ENCODE measurements at regions not wholly inside any gene's neighbourhood (a gene's known extent, or its start where the extent isn't known, plus 50 kb on each side); places are given as distances from the start of the nearest gene placed in this dataset.
A peak's percentile ranks its signal among the peaks of the same experiment; 100 is the strongest.
"Not testable (repeated sequence)": the region's sequence is repeated elsewhere in the genome, so short reads cannot be mapped to it uniquely, and the experiment has no call there.

GRCh38 chr14:106622200-106622745 is 1095.9 kb downstream of the TMEM121 start:
- Histone ChIP-seq H3K36me3 (no peaks in the 10 kb centered on the region), H3K9me3 (no peaks in the 10 kb centered on the region), H3K4me1 (no peaks in the 10 kb centered on the region), H3K4me3 (no peak overlapping the region), H3K27me3 (peaks cover 0 to 35% of the 10 kb centered on the region in 2 donors), H3K27ac (no peak overlapping the region)
- no peak for TF ChIP-seq CTCF (IDR thresholded peaks at IDR 0.05)
- intact Hi-C loops (cut with DNase I): no loop called here
- DNase-seq: no peak
- no peak for ATAC-seq

GRCh38 chr14:106625186-106625585 is 1098.8 kb downstream of the TMEM121 start:
- H3K4me1 ChIP-seq: no peaks in the 10 kb centered on the region
- H3K9me3 ChIP-seq: no peaks in the 10 kb centered on the region
- DNase-seq: no peak
- peak overlapping the region in 1 of 2 donors; percentile 29 for H3K27ac ChIP-seq
- TF ChIP-seq CTCF (IDR thresholded peaks at IDR 0.05): no peak
- ATAC-seq: no peak
- intact Hi-C loops (cut with DNase I): no loop called here
- H3K36me3 ChIP-seq: no peaks in the 10 kb centered on the region
- peaks cover 0 to 29% of the 10 kb centered on the region in 2 donors for H3K27me3 ChIP-seq
- H3K4me3 ChIP-seq: no peak overlapping the region

- H3K27me3 ChIP-seq: peaks cover 0 to 40% of the 10 kb centered on the region in 2 donors
- H3K27ac ChIP-seq; intact Hi-C loops (cut with DNase I); H3K4me3 ChIP-seq; H3K9me3 ChIP-seq; DNase-seq; H3K4me1 ChIP-seq; H3K36me3 ChIP-seq; ATAC-seq: not testable (repeated sequence)
These were observed 1100.1 kb downstream of the TMEM121 start for GRCh38 chr14:106626469-106626868.

GRCh38 chr14:106626942-106627588 is 1100.7 kb downstream of the TMEM121 start:
- intact Hi-C loops (cut with DNase I); H3K27ac ChIP-seq; H3K36me3 ChIP-seq; H3K4me1 ChIP-seq; H3K9me3 ChIP-seq; H3K4me3 ChIP-seq: not testable (repeated sequence)
- DNase-seq (peak in 2 of 4 donors; percentile 35 to 95), ATAC-seq (peak; percentile 60)
- peak; percentile 30 to 73 for TF ChIP-seq CTCF (IDR thresholded peaks at IDR 0.05)
- peaks cover 0 to 44% of the 10 kb centered on the region in 2 donors for H3K27me3 ChIP-seq

GRCh38 chr14:106631879-106632278 is 1105.5 kb downstream of the TMEM121 start:
- H3K4me1 ChIP-seq: no peaks in the 10 kb centered on the region
- H3K36me3 ChIP-seq: no peaks in the 10 kb centered on the region
- TF ChIP-seq CTCF (IDR thresholded peaks at IDR 0.05): no peak
- no peak overlapping the region for H3K27ac ChIP-seq
- intact Hi-C loops (cut with DNase I): no loop called here
- peaks cover 0 to 20% of the 10 kb centered on the region in 2 donors for H3K27me3 ChIP-seq
- ATAC-seq (no peak), DNase-seq (no peak)
- H3K4me3 ChIP-seq: no peak overlapping the region
- no peaks in the 10 kb centered on the region for H3K9me3 ChIP-seq

- H3K4me3 ChIP-seq: no peak overlapping the region
- no peak overlapping the region for H3K27ac ChIP-seq
- no peak for TF ChIP-seq CTCF (IDR thresholded peaks at IDR 0.05)
- H3K4me1 ChIP-seq: no peaks in the 10 kb centered on the region
- ATAC-seq: no peak
- no peaks in the 10 kb centered on the region for H3K9me3 ChIP-seq
- DNase-seq: no peak
- peaks cover 0 to 20% of the 10 kb centered on the region in 2 donors for H3K27me3 ChIP-seq
- intact Hi-C loops (cut with DNase I): no loop called here
- no peaks in the 10 kb centered on the region for H3K36me3 ChIP-seq
These were observed 1107.3 kb downstream of the TMEM121 start for GRCh38 chr14:106633721-106634120.

Measured in left lung (tissue), 4 donors.